ENCODE measurements at regions not wholly inside any gene's neighbourhood (a gene's known extent, or its start where the extent isn't known, plus 50 kb on each side); places are given as distances from the start of the nearest gene placed in this dataset.

DNA sequence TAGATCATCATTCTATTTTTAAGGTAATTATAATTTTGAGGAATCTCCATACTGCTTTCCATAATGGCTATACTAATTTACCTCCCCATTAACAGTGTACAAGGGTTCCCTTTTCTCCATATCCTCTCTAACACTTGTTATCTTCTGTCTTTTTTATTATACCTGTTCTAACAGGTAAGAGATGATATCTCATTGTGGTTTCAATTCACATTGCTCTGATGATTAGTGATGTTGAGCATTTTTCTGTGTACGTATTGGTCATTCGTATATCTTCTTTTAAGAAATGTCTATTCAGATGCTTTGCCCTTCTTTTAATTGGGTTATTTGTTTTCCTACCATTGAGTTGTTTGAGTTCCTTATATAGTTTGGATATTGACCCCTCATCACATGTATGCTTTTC is 81.6 kb upstream of the SCAF8 start:
- ATAC-seq = no peak

DNA sequence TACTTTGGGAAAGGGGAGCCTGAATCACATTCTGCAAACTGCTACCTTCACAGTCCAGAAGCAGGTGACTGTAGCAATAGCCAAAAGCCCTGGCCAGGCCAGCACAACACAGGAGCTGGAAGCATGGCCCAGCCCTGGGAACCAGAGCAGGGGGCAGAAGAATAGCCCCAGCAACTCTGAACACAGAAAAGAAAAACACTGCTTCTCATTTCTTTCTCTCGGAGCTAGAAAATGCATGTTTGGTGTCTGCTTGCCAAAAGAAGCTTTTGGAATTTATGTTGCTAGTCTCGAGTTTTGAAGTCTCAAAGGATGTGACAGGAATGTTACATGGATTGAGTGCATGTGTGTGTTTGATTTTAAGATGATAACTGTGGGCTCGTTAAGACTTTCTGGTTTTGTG is 79.8 kb upstream of the SCAF8 start:
- POLR2A ChIA-PET = no interaction called here
- TF ChIP-seq TCF7L2 (IDR thresholded peaks at IDR 0.05; ENCODE audit: borderline replicate concordance, extremely low read depth, insufficient read depth, insufficient read length) = no peak
- TF ChIP-seq, protein P1, sequence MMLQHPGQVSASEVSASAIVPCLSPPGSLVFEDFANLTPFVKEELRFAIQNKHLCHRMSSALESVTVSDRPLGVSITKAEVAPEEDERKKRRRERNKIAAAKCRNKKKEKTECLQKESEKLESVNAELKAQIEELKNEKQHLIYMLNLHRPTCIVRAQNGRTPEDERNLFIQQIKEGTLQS (IDR thresholded peaks at IDR 0.05) = no peak
- TF ChIP-seq SP1 (IDR thresholded peaks at IDR 0.05; ENCODE audit: low read depth) = no peak

More for the DNA sequence above, 81.6 kb upstream of the SCAF8 start:
- DNase-seq (ENCODE audit: low read depth, low spot score) = no peak
- H3K4me1 ChIP-seq (ENCODE audit: control insufficient read depth in 1 of 2, insufficient read depth in 2 of 2, low read length in 2 of 2) = no peaks in the 10 kb centered on the region
- no peak overlapping the region for H3K4me3 ChIP-seq (replicated peaks in 1 of 2; ENCODE audit: low read depth in 1 of 2, low read length in 2 of 2)
- H3K9me2 ChIP-seq (ENCODE audit: insufficient read depth) = no peaks in the 10 kb centered on the region
- no peak overlapping the region for H2AFZ ChIP-seq (ENCODE audit: low read depth, low read length, poor library complexity, severe bottlenecking)
- no peaks in the 10 kb centered on the region for H3K27me3 ChIP-seq (ENCODE audit: insufficient read depth, low read length)
- BruUV-seq (replicated peaks) = no TSS peak
- no peak overlapping the region for H3K27ac ChIP-seq (ENCODE audit: low read depth, low read length)
- no peak for TF ChIP-seq CEBPB (IDR thresholded peaks at IDR 0.05; ENCODE audit: low read depth)
- H3K79me2 ChIP-seq (ENCODE audit: insufficient read depth, low read length) = no peaks in the 10 kb centered on the region
- no peaks in the 10 kb centered on the region for H3K9me3 ChIP-seq (ENCODE audit: control insufficient read depth in 1 of 2, insufficient read depth in 1 of 2, low read depth in 1 of 2, low read length in 2 of 2)
- H3K36me3 ChIP-seq (ENCODE audit: control insufficient read depth in 1 of 2, insufficient read depth in 2 of 2, low read length in 2 of 2) = no peaks in the 10 kb centered on the region
- H3K4me2 ChIP-seq (ENCODE audit: low read length) = no peak overlapping the region
- CTCF ChIA-PET = no interaction called here
- no peaks in the 10 kb centered on the region for H4K20me1 ChIP-seq (ENCODE audit: insufficient read depth)
- RAD21 ChIA-PET (ENCODE audit: low non-redundant PET in 1 of 2, low total read pairs in 2 of 2, uncharacterized antibody in 2 of 2, unreplicated experiment in 2 of 2) = no interaction called here
- intact Hi-C loops (cut with micrococcal nuclease) = no loop called here
- POLR2A ChIA-PET = no interaction called here
- H3K9ac ChIP-seq (ENCODE audit: low read length) = no peak overlapping the region

More for the DNA sequence above, 79.8 kb upstream of the SCAF8 start:
- CTCF ChIA-PET = no interaction called here
- H2AFZ ChIP-seq (ENCODE audit: low read depth, low read length, poor library complexity, severe bottlenecking) = no peak overlapping the region
- H3K27me3 ChIP-seq (ENCODE audit: insufficient read depth, low read length) = no peaks in the 10 kb centered on the region
- no peak overlapping the region for H3K4me2 ChIP-seq (ENCODE audit: low read length)
- intact Hi-C loops (cut with micrococcal nuclease) = no loop called here
- BruUV-seq (replicated peaks) = no TSS peak
- no peak overlapping the region for H3K4me3 ChIP-seq (replicated peaks in 1 of 2; ENCODE audit: low read depth in 1 of 2, low read length in 2 of 2)
- no peaks in the 10 kb centered on the region for H3K36me3 ChIP-seq (ENCODE audit: control insufficient read depth in 1 of 2, insufficient read depth in 2 of 2, low read length in 2 of 2)
- no peaks in the 10 kb centered on the region for H3K9me2 ChIP-seq (ENCODE audit: insufficient read depth)
- H4K20me1 ChIP-seq (ENCODE audit: insufficient read depth) = no peaks in the 10 kb centered on the region
- ATAC-seq (no peak), DNase-seq (ENCODE audit: low read depth, low spot score) (no peak)
- no peaks in the 10 kb centered on the region for H3K9me3 ChIP-seq (ENCODE audit: control insufficient read depth in 1 of 2, insufficient read depth in 1 of 2, low read depth in 1 of 2, low read length in 2 of 2)
- no peak overlapping the region for H3K27ac ChIP-seq (ENCODE audit: low read depth, low read length)
- RAD21 ChIA-PET (ENCODE audit: low non-redundant PET in 1 of 2, low total read pairs in 2 of 2, uncharacterized antibody in 2 of 2, unreplicated experiment in 2 of 2) = no interaction called here
- no peak overlapping the region for H3K9ac ChIP-seq (ENCODE audit: low read length)
- no peaks in the 10 kb centered on the region for H3K79me2 ChIP-seq (ENCODE audit: insufficient read depth, low read length)
- no peaks in the 10 kb centered on the region for H3K4me1 ChIP-seq (ENCODE audit: control insufficient read depth in 1 of 2, insufficient read depth in 2 of 2, low read length in 2 of 2)
